HG03432 (cell line): ENCODE measurements at regions not wholly inside any gene's neighbourhood (a gene's known extent, or its start where the extent isn't known, plus 50 kb on each side); places are given as distances from the start of the nearest gene placed in this dataset.

ENCODE experiments used
- ATAC-seq: cut with Tn5 transposase; IDR thresholded peaks from one replicate; pipeline ENCODE4 v1.9.1; 2021; ENCODE audit warnings: mild to moderate bottlenecking, moderate library complexity; ENCODE audit not compliant: unreplicated experiment

DNA sequence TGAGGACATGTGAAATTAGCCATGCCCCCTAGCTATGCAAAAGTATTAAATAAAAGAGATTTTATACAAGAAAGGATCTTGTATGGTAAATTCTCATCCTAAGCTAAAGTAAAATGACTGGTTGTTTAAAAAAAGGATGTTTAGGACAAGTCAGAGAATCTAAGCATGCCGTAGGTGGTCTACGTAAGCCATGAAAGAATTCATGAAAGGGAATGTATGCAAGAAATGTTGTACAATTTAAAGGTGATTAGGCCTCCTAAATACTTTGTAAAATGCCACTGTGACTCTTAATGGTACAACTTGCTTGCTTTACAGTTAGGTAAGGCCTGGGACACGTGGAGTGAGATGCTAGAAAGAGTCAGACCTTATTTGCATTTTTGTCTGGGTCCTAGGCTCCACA is 209.0 kb downstream of the EFHB start:
- no peak for ATAC-seq

GRCh38 chr3:19717736-19718135 is 216.3 kb downstream of the EFHB start:
- ATAC-seq = no peak

DNA sequence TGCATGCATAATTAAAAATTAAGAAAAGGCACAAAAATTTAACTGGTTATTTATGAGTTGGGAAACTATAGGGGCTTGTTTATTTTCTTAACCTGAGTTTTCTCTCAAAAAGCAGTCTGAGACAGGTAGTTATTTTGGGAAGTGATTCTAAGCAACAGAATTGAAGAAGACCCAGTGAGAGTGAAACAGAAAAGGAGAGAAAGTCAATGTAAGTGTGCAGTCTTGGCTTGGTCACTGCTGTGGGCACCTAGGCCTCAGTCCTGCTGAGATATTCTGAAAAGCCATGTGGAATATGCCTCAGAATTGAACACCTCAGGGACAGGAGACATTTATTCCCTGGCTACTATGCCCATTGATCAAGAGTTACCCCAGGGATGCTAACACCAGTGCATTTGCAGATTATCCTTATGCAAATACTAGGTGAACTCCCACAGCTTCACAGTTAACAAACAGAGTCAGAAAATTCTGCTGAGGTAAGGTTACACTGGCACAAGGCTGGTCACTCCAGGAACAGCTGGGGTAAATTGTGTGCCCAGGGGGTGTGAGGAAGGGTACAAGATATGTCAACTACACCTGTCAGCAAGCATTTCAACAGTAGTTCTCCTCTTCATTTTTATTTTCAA is 222.7 kb downstream of the EFHB start:
- ATAC-seq = no peak

DNA sequence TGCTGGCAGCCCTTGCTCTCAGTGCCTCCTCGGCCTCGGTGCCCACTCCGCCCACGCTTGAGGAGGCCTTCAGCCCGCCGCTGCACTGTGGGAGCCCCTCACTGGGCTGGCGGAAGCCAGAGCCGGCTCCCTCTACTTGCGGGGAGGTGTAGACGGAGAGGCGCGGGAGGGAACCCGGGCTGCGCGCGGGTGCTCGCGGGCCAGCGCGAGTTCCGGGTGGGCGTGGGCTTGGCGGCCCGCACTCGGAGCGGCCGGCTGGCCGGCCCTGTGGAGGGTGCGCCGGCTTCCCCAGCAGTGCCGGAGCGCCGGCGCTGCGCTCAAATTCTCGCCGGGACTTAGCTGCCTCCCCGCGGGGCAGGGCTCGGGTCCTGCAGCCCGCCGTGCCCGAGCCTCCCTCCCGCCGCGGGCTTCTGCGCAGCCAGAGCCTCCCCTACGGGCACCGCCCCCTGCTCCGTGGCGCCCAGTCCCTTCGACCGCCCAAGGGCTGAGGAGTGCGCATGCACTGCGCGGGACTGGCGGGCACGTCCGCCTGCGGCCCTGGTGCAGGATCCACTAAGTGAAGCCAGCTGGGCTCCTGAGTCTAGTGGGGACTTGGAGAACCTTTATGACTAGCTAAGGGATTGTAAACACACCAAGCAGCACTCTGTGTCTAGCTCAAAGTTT is 231.5 kb downstream of the EFHB start:
- no peak for ATAC-seq

DNA sequence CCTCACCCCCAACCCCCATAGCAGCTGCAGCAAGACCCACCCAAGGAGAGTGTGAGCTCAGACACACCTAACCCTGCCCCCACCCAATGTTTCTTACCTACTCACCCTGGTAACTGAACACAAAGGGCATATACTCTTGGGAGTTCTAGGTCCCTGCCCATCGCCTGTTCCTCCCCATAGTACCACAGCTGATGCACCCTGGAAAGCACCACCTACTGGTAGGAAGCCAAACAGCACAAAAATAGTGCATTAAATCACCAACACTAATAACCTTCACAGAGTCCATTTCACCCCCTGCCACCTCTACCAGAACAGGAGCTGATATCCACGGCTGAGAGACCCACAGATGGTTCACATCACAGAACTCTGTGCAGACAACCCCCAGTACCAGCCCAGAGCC is 245.2 kb downstream of the EFHB start:
- ATAC-seq = peak; percentile 57

DNA sequence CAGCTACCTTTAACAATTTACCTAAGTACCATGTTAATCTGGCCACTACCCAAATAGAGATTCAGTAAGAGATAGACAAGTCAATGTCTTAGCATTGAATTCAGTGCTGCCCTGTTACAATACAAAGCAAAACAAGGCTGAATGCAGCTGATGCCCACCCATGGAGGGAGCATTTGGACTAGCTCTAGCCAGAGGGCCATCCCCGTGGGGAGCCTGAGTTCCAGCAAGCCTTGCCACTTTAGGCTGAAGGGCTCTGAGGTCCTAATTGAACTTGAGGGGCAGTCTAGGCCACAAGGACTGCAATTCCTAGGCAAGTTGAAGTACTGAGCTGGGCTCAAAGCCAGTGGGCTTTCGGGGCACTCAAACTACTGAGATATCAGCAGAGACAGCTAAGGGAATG is 265.9 kb downstream of the EFHB start:
- ATAC-seq = no peak

DNA sequence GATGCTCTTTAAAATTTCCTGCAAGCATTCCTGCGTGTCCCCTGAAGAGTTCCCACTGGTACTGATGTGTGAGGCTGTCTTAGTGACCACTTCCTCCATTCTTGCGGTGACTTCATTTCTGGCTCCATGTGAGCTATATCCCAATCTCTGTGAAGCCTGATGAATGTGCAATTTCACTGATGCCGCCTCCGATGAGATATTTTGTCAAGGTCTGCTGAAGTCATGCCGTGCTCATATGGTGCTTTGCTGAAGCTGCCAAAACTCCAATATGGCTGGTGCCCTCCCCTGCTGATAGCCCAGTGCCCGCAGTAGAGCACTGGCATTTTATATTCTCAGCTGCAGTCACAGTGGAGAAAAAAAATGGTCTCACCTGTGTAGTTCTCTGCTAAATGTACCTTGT is 271.5 kb downstream of the EFHB start:
- ATAC-seq = no peak

- ATAC-seq = no peak
Measured at GRCh38 chr3:19652336-19652735, 281.7 kb downstream of the EFHB start.

- ATAC-seq = peak; percentile 78
Measured at GRCh38 chr3:19645093-19645492, 288.9 kb downstream of the EFHB start.

DNA sequence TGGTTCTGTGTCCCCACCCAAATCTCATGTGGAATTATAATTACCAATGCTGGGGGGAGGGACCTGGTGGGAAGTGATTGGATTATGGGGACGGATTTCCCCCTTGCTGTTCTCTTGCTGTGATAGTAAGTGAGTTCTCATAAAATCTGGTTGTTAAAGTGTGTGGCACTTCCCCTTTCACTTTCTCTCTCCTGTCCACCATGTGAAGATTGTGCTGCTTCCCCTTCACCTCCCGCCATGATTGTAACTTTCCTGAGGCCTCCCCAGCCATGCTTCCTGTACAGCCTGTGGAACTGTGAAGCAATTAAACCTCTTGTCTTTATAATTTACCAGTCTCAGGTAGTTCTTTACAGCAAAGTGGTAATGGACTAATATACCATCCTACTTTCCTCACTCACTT is 289.6 kb downstream of the EFHB start:
- ATAC-seq = peak; percentile 54

GRCh38 chr3:19641408-19641807 is 292.6 kb downstream of the EFHB start:
- no peak for ATAC-seq

DNA sequence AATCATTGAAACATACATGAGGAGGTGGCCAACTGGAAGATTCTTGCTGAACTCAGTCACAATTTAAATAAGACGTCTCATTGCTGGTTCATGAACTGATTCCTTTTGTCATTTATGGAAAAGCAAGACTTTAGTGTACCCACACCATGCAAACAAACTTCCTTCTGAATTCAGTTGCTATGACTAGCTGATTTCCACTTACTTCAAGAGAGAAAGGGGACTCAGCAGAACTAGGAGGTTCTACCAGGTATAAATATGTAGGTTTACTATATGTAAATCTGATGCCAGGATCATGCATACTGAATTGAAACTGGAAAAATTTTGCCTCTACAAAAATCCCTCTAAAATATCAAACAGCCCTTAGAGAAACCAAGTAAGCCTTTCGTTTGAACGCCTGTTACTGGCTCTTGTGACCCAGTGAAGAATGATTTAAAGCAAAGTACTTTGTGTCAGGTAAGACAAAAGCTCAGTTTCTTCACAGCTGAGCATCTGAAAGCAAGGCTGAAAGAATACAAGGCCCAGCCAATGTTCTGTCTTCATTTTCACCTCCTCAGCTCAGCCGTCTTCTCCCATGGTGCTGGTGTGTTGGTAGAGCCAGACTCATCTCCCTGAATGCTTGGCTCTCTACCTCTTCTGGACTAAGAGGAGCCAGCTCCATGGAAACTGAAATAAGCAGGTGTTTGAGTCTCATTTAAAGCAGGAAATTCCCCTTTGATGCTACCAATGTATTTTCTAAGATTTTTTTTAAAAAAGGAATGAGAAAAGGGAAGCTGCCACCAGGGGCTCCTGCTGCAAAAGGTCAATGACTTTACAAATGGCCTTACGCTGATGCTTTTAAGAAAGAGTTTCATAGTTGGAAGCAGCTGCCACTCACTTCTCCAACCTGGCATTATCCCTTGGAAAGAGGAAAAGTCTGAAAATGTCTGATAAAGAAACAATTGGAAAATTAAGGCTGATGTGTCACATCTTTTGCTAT is 301.6 kb downstream of the EFHB start:
- ATAC-seq = no peak

- peak; percentile 85 for ATAC-seq
Measured at GRCh38 chr3:19598870-19599269, 335.1 kb downstream of the EFHB start.

DNA sequence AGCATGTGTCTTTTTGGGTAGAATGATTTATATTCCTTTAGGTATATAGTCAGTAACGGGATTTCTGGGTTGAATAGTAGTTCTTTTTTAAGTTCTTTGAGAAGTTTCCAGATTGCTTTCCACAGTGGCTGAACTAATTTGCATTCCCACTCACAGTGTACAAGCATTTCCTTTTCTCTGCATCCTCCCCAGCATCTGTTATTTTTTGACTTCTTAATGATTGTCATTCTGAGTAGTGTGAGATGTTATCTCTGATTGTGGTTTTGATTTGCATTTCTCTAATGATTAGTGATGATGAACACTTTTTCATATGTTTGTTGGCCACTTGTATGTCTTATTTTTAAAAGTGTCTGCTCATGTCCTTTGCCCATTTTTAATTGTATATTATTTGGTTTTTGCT is 337.6 kb downstream of the EFHB start:
- peak; percentile 69 for ATAC-seq

DNA sequence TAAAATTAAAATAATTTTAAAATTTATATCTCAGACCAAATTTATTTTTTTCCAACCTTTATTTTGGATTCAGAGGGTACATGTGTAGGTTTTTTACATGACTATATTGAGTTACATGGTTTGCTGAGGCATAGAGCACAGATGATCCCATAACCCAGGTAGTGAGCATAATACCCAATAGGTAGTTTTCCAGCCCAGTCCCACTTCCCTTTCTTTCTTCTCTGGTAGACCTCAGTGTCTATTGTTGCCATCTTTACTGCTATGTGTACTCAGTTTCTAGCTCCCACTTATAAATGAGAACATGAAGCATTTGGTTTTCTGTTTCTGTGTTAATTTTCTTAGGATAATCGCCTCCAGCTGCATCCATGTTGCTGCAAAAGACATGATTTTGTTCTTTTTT is 338.1 kb downstream of the EFHB start:
- ATAC-seq = no peak
